ENCODE measurements at regions not wholly inside any gene's neighbourhood (a gene's known extent, or its start where the extent isn't known, plus 50 kb on each side); places are given as distances from the start of the nearest gene placed in this dataset.

DNA sequence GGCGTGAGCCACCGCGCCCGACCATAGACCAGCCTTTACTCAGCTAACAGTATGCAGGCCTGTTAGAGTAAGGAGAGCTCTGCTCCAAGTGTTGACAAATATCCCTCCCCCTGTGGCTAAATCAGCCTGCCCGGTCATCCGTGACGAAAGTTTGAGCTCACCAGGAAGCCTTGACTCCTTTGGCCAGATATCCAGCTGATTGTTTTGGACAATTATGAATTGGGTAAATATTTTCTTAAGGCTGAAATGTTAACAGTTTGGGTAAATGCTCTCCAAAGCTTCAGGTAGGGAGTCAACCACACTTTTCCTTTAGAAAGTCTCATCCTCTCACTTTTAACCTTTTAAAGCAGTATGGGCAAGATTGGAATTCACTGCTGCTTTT lies 157.9 kb downstream of the PAWR start:
- no peak overlapping the region for H3K4me3 Mint-ChIP-seq
- H3K9me3 Mint-ChIP-seq: no peaks in the 10 kb centered on the region
- H3K36me3 Mint-ChIP-seq (ENCODE audit: low read depth): peaks cover 3% of the 10 kb centered on the region; the same call in 2 of the 3 replicates
- no peaks in the 10 kb centered on the region for H3K27me3 ChIP-seq (ENCODE audit: insufficient read depth)
- ATAC-seq: no peak; the same call in 2 of the 3 replicates
- no peaks in the 10 kb centered on the region for H3F3A ChIP-seq (replicated peaks; ENCODE audit: low read depth)
- no peak overlapping the region for H3K27ac Mint-ChIP-seq
- TF ChIP-seq, protein P1, sequence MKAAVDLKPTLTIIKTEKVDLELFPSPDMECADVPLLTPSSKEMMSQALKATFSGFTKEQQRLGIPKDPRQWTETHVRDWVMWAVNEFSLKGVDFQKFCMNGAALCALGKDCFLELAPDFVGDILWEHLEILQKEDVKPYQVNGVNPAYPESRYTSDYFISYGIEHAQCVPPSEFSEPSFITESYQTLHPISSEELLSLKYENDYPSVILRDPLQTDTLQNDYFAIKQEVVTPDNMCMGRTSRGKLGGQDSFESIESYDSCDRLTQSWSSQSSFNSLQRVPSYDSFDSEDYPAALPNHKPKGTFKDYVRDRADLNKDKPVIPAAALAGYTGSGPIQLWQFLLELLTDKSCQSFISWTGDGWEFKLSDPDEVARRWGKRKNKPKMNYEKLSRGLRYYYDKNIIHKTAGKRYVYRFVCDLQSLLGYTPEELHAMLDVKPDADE (IDR thresholded peaks at IDR 0.05): no peak
- TF ChIP-seq JUNB (IDR thresholded peaks at IDR 0.05; ENCODE audit: unreplicated experiment): no peak
- TF ChIP-seq NANOG (IDR thresholded peaks at IDR 0.05; ENCODE audit: borderline replicate concordance): no peak
- no peak for TF ChIP-seq EZH2 (IDR thresholded peaks at IDR 0.05; ENCODE audit: low read depth, unreplicated experiment)
- no peak for TF ChIP-seq EZH2phosphoT487 (IDR thresholded peaks at IDR 0.05; ENCODE audit: unreplicated experiment)
- TF ChIP-seq, protein P2, sequence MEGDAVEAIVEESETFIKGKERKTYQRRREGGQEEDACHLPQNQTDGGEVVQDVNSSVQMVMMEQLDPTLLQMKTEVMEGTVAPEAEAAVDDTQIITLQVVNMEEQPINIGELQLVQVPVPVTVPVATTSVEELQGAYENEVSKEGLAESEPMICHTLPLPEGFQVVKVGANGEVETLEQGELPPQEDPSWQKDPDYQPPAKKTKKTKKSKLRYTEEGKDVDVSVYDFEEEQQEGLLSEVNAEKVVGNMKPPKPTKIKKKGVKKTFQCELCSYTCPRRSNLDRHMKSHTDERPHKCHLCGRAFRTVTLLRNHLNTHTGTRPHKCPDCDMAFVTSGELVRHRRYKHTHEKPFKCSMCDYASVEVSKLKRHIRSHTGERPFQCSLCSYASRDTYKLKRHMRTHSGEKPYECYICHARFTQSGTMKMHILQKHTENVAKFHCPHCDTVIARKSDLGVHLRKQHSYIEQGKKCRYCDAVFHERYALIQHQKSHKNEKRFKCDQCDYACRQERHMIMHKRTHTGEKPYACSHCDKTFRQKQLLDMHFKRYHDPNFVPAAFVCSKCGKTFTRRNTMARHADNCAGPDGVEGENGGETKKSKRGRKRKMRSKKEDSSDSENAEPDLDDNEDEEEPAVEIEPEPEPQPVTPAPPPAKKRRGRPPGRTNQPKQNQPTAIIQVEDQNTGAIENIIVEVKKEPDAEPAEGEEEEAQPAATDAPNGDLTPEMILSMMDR (conservative IDR thresholded peaks at IDR 0.05; ENCODE audit: low read depth in 2 of 2): no peak
- no peak for TF ChIP-seq CREB1 (CRISPR knock-in tag; IDR thresholded peaks at IDR 0.05; ENCODE audit: low read depth)
- TF ChIP-seq, protein P3, sequence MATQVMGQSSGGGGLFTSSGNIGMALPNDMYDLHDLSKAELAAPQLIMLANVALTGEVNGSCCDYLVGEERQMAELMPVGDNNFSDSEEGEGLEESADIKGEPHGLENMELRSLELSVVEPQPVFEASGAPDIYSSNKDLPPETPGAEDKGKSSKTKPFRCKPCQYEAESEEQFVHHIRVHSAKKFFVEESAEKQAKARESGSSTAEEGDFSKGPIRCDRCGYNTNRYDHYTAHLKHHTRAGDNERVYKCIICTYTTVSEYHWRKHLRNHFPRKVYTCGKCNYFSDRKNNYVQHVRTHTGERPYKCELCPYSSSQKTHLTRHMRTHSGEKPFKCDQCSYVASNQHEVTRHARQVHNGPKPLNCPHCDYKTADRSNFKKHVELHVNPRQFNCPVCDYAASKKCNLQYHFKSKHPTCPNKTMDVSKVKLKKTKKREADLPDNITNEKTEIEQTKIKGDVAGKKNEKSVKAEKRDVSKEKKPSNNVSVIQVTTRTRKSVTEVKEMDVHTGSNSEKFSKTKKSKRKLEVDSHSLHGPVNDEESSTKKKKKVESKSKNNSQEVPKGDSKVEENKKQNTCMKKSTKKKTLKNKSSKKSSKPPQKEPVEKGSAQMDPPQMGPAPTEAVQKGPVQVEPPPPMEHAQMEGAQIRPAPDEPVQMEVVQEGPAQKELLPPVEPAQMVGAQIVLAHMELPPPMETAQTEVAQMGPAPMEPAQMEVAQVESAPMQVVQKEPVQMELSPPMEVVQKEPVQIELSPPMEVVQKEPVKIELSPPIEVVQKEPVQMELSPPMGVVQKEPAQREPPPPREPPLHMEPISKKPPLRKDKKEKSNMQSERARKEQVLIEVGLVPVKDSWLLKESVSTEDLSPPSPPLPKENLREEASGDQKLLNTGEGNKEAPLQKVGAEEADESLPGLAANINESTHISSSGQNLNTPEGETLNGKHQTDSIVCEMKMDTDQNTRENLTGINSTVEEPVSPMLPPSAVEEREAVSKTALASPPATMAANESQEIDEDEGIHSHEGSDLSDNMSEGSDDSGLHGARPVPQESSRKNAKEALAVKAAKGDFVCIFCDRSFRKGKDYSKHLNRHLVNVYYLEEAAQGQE (IDR thresholded peaks at IDR 0.05; ENCODE audit: unreplicated experiment): no peak
- TF ChIP-seq POLR2AphosphoS5 (IDR thresholded peaks at IDR 0.05; ENCODE audit: low read depth): no peak
- TF ChIP-seq ZNF114 (CRISPR knock-in tag; IDR thresholded peaks at IDR 0.05): no peak
- TF ChIP-seq, protein P4, sequence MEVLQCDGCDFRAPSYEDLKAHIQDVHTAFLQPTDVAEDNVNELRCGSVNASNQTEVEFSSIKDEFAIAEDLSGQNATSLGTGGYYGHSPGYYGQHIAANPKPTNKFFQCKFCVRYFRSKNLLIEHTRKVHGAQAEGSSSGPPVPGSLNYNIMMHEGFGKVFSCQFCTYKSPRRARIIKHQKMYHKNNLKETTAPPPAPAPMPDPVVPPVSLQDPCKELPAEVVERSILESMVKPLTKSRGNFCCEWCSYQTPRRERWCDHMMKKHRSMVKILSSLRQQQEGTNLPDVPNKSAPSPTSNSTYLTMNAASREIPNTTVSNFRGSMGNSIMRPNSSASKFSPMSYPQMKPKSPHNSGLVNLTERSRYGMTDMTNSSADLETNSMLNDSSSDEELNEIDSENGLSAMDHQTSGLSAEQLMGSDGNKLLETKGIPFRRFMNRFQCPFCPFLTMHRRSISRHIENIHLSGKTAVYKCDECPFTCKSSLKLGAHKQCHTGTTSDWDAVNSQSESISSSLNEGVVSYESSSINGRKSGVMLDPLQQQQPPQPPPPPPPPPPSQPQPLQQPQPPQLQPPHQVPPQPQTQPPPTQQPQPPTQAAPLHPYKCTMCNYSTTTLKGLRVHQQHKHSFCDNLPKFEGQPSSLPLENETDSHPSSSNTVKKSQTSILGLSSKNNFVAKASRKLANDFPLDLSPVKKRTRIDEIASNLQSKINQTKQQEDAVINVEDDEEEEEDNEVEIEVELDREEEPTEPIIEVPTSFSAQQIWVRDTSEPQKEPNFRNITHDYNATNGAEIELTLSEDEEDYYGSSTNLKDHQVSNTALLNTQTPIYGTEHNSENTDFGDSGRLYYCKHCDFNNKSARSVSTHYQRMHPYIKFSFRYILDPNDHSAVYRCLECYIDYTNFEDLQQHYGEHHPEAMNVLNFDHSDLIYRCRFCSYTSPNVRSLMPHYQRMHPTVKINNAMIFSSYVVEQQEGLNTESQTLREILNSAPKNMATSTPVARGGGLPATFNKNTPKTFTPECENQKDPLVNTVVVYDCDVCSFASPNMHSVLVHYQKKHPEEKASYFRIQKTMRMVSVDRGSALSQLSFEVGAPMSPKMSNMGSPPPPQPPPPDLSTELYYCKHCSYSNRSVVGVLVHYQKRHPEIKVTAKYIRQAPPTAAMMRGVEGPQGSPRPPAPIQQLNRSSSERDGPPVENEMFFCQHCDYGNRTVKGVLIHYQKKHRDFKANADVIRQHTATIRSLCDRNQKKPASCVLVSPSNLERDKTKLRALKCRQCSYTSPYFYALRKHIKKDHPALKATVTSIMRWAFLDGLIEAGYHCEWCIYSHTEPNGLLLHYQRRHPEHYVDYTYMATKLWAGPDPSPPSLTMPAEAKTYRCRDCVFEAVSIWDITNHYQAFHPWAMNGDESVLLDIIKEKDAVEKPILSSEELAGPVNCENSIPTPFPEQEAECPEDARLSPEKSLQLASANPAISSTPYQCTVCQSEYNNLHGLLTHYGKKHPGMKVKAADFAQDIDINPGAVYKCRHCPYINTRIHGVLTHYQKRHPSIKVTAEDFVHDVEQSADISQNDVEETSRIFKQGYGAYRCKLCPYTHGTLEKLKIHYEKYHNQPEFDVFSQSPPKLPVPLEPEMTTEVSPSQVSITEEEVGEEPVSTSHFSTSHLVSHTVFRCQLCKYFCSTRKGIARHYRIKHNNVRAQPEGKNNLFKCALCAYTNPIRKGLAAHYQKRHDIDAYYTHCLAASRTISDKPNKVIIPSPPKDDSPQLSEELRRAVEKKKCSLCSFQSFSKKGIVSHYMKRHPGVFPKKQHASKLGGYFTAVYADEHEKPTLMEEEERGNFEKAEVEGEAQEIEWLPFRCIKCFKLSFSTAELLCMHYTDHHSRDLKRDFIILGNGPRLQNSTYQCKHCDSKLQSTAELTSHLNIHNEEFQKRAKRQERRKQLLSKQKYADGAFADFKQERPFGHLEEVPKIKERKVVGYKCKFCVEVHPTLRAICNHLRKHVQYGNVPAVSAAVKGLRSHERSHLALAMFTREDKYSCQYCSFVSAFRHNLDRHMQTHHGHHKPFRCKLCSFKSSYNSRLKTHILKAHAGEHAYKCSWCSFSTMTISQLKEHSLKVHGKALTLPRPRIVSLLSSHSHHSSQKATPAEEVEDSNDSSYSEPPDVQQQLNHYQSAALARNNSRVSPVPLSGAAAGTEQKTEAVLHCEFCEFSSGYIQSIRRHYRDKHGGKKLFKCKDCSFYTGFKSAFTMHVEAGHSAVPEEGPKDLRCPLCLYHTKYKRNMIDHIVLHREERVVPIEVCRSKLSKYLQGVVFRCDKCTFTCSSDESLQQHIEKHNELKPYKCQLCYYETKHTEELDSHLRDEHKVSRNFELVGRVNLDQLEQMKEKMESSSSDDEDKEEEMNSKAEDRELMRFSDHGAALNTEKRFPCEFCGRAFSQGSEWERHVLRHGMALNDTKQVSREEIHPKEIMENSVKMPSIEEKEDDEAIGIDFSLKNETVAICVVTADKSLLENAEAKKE (CRISPR knock-in tag; IDR thresholded peaks at IDR 0.05): no peak
- TF ChIP-seq ZNF331 (CRISPR knock-in tag; IDR thresholded peaks at IDR 0.05; ENCODE audit: low read depth): no peak
- no peak for TF ChIP-seq STAT1 (IDR thresholded peaks at IDR 0.05; ENCODE audit: unreplicated experiment)
- H4K20me1 ChIP-seq (replicated peaks; ENCODE audit: insufficient read depth): no peaks in the 10 kb centered on the region
- no peak overlapping the region for H3K4me3 ChIP-seq
- H3K36me3 ChIP-seq (ENCODE audit: insufficient read depth): no peaks in the 10 kb centered on the region
- H3K27ac ChIP-seq (ENCODE audit: low read depth): peak overlapping the region; percentile 45; the same call in 1 of the 2 replicates
- peaks cover 15% of the 10 kb centered on the region; the same call in 1 of the 2 replicates for H3K9me2 ChIP-seq (ENCODE audit: insufficient read depth)
- H3K4me1 Mint-ChIP-seq: peaks cover 11% of the 10 kb centered on the region; the same call in 1 of the 3 replicates
- DNase-seq (ENCODE audit: low spot score): no peak
- no peak overlapping the region for H3K4me2 ChIP-seq
- H3K4me1 ChIP-seq (ENCODE audit: insufficient read depth): peaks cover 16% of the 10 kb centered on the region; the same call in 1 of the 2 replicates
- H2AFZ ChIP-seq: no peak overlapping the region
- no peaks in the 10 kb centered on the region for H3K79me2 ChIP-seq (replicated peaks; ENCODE audit: insufficient read depth)
- H3K27me3 Mint-ChIP-seq (ENCODE audit: insufficient read depth, low read depth, poor library complexity): no peaks in the 10 kb centered on the region

Data from GM23338 (cell line).